Thyroid gland (tissue), 4 donors: ENCODE measurements at regions not wholly inside any gene's neighbourhood (a gene's known extent, or its start where the extent isn't known, plus 50 kb on each side); places are given as distances from the start of the nearest gene placed in this dataset. TPM values are rescaled to one million over a fixed set of nuclear protein-coding genes. Genes with fewer than 3 reads are reported as not detected.
"Not testable (repeated sequence)": the region's sequence is repeated elsewhere in the genome, so short reads cannot be mapped to it uniquely, and the experiment has no call there.

Experiments
- DNase-seq, 2 donors: peaks; one replicate each; pipeline ENCODE4 v3.0.0-alpha.2; 2019
- H3K27ac ChIP-seq, 3 donors: fragments of 200-600 bp; sonication (generic); 1 replicate in 2 of 3; 2 replicates in 1 of 3; pipeline ENCODE4 v1.5.1; 2016 to 2019; ENCODE audit warnings: mild to moderate bottlenecking in 1 of 3, moderate library complexity in 1 of 3
- H3K27me3 ChIP-seq: fragments of 200-600 bp; sonication (generic); one replicate; pipeline ENCODE4 v1.5.1; 2019
- H3K36me3 ChIP-seq, 2 donors: fragments of 200-600 bp; sonication (generic); one replicate each; pipeline ENCODE4 v1.5.1; 2016 to 2019
- H3K4me1 ChIP-seq, 2 donors: fragments of 200-600 bp; sonication (generic); one replicate each; pipeline ENCODE4 v1.5.1; 2017 to 2019
- H3K4me3 ChIP-seq, 3 donors: fragments of 200-600 bp; sonication (generic); replicated peaks in 1 of 3; 1 replicate in 2 of 3; 2 replicates in 1 of 3; pipeline ENCODE4 v1.5.1; 2016; ENCODE audit warnings: mild to moderate bottlenecking in 1 of 3
- H3K9me3 ChIP-seq: fragments of 200-600 bp; sonication (generic); one replicate; pipeline ENCODE4 v1.5.1; 2017
- CTCF ChIP-seq, 6 experiments: fragments of 200-600 bp in 3 of 6; fragments of 450-650 bp in 3 of 6; sonication (generic) in 3 of 6; IDR thresholded peaks; one replicate each; pipeline ENCODE4 v1.5.1; 2016 to 2019; ENCODE audit warnings: antibody characterized with exemption in 6 of 6, mild to moderate bottlenecking in 2 of 6, inconsistent platforms in 1 of 6, moderate library complexity in 1 of 6
- POLR2A ChIP-seq, 2 donors: fragments of 450-650 bp; IDR thresholded peaks; one replicate each; pipeline ENCODE4 v1.6.1; 2017; ENCODE audit warnings: antibody characterized with exemption in 2 of 2, mild to moderate bottlenecking in 2 of 2, moderate library complexity in 1 of 2
- WGBS, 2 donors: methylation state at CpG; one replicate each; pipeline ENCODE4 v1.1.5; 2017; 5-methylcytosine and 5-hydroxymethylcytosine counted together
- intact Hi-C: fragments of 100-400 bp; cut with DNase I; formaldehyde crosslinking; loops from one replicate; pipeline ENCODE4 v1.15.1; 2023
- small RNA-seq: library from RNA; depleted of rRNA; stranded (forward); fragments of <200 nt; gene quantifications from one replicate; pipeline ENCODE3, GENCODE V24; 2016

- Histone ChIP-seq H3K27me3 (no peaks in the 10 kb centered on the region), H3K4me1 (no peaks in the 10 kb centered on the region), H3K4me3 (no peak overlapping the region), H3K9me3 (no peaks in the 10 kb centered on the region), H3K27ac (no peak overlapping the region), H3K36me3 (no peaks in the 10 kb centered on the region)
- intact Hi-C loops: no loop called here
- no peak for TF ChIP-seq POLR2A (IDR thresholded peaks at IDR 0.05)
- TF ChIP-seq CTCF (IDR thresholded peaks at IDR 0.05): no peak
- DNase-seq: no peak
- WGBS, 2 donors: 58 to 76% methylated on average over 1 of the region's 1 CpG
Observed at GRCh38 chr6:84825461-84825860, 61.1 kb upstream of the TBX18 start.

DNA sequence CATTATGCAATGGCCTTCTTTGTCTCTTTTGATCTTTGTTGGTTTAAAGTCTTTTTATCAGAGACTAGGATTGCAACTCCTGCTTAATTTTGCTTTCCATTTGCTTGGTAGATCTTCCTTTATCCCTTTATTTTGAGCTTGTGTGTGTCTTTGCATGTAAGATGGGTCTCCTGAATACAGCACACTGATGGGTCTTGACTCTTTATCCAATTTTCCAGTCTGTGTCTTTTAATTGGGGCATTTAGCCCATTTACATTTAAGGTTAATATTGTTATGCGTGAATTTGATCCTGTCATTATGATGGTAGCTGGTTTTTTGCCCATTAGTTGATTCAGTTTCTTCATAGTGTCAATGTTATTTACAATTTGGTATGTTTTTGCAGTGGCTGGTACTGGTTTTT is 56.9 kb upstream of the TBX18 start:
- H3K4me1 ChIP-seq, H3K27ac ChIP-seq, H3K27me3 ChIP-seq, intact Hi-C loops, DNase-seq, H3K36me3 ChIP-seq, H3K4me3 ChIP-seq, H3K9me3 ChIP-seq: not testable (repeated sequence)
- WGBS, 2 donors: 68 to 90% methylated on average over 1 of the region's 1 CpG

DNA sequence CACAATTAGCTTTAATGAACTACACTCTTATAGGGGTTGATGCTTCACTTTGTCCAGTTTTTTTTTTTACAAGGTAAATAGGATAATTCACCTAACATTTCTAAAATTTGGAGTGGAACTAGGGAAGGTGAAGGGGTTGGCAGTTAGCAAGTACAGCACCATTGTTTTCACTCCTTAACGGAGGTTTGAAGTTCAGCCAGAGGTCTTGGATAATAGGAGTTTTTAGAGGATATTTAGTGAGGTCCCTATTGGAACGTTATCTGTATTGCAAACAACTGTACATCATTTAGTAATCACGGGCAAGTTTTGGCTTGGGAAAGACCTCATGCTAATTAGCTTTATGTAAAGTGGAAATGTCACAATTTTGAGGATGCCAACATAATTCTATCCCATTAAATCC is 52.3 kb upstream of the TBX18 start:
- H3K4me1 ChIP-seq: no peaks in the 10 kb centered on the region
- no peaks in the 10 kb centered on the region for H3K9me3 ChIP-seq
- no peak overlapping the region for H3K4me3 ChIP-seq
- 67 to 70% methylated on average over 3 of the region's 3 CpGs for whole genome bisulfite sequencing, 2 donors
- no peaks in the 10 kb centered on the region for H3K36me3 ChIP-seq
- no peak overlapping the region for H3K27ac ChIP-seq
- intact Hi-C loops: no loop called here
- no peaks in the 10 kb centered on the region for H3K27me3 ChIP-seq
- DNase-seq: no peak
- TF ChIP-seq POLR2A (IDR thresholded peaks at IDR 0.05) (no peak), CTCF (IDR thresholded peaks at IDR 0.05) (no peak)

- intact Hi-C loops: no loop called here
- no peak overlapping the region for H3K27ac ChIP-seq
- TF ChIP-seq POLR2A (IDR thresholded peaks at IDR 0.05): no peak
- no peak for TF ChIP-seq CTCF (IDR thresholded peaks at IDR 0.05)
- H3K36me3 ChIP-seq: no peaks in the 10 kb centered on the region
- H3K27me3 ChIP-seq: no peaks in the 10 kb centered on the region
- no peaks in the 10 kb centered on the region for H3K4me1 ChIP-seq
- H3K4me3 ChIP-seq: no peak overlapping the region
- H3K9me3 ChIP-seq: no peaks in the 10 kb centered on the region
- 76 to 87% methylated on average over 3 of the region's 3 CpGs for WGBS, 2 donors
- no peak for DNase-seq
Observed at GRCh38 chr6:84815896-84816735, 51.7 kb upstream of the TBX18 start.

Small RNA genes in the stretch of these regions (small RNA-seq; reads per million reads assigned to genes)
- gene AL109941.1: not detected
